GM23338 (cell line): ENCODE measurements at regions not wholly inside any gene's neighbourhood (a gene's known extent, or its start where the extent isn't known, plus 50 kb on each side); places are given as distances from the start of the nearest gene placed in this dataset.

Source experiments
- ATAC-seq: fragments of 200-7000 bp; cut with Tn5 transposase; 3 replicates; pipeline ENCODE4 v1.9.1; 2020
- DNase-seq: peaks from one replicate; pipeline ENCODE4 v3.0.0-alpha.2; 2015; ENCODE audit warnings: low spot score
- H2AFZ ChIP-seq: fragments of 200-600 bp; sonication (generic); 2 replicates; pipeline ENCODE4 v1.8.0; 2016; ENCODE audit warnings: antibody characterized with exemption, mild to moderate bottlenecking, moderate library complexity
- H3F3A ChIP-seq: fragments of 200-600 bp; sonication (generic); replicated peaks from 2 replicates; pipeline ENCODE4 v1.8.0; 2017; ENCODE audit warnings: antibody characterized with exemption, mixed run types, low read depth
- H3K27ac ChIP-seq: fragments of 200-600 bp; sonication (generic); 2 replicates; pipeline ENCODE4 v1.6.1; 2016; ENCODE audit warnings: low read depth
- H3K27me3 ChIP-seq: fragments of 200-600 bp; sonication (generic); 2 replicates; pipeline ENCODE4 v1.8.0; 2016; ENCODE audit warnings: mild to moderate bottlenecking, mixed run types, moderate library complexity; ENCODE audit not compliant: insufficient read depth
- H3K36me3 ChIP-seq: fragments of 200-600 bp; sonication (generic); 2 replicates; pipeline ENCODE4 v1.8.0; 2016; ENCODE audit warnings: mild to moderate bottlenecking; ENCODE audit not compliant: insufficient read depth
- H3K4me1 ChIP-seq: fragments of 200-600 bp; sonication (generic); 2 replicates; pipeline ENCODE4 v1.8.0; 2016; ENCODE audit warnings: mild to moderate bottlenecking, moderate library complexity; ENCODE audit not compliant: insufficient read depth
- H3K4me2 ChIP-seq: fragments of 200-600 bp; sonication (generic); 2 replicates; pipeline ENCODE4 v1.7.1; 2017; ENCODE audit warnings: mixed run types
- H3K4me3 ChIP-seq: fragments of 200-600 bp; sonication (generic); 2 replicates; pipeline ENCODE4 v1.6.1; 2016; ENCODE audit warnings: mixed run types
- H3K79me2 ChIP-seq: fragments of 200-600 bp; sonication (generic); replicated peaks from 2 replicates; pipeline ENCODE4 v1.8.0; 2017; ENCODE audit warnings: mild to moderate bottlenecking; ENCODE audit not compliant: insufficient read depth
- H3K9me2 ChIP-seq: fragments of 200-600 bp; sonication (generic); 2 replicates; pipeline ENCODE4 v1.8.0; 2017; ENCODE audit not compliant: insufficient read depth
- H4K20me1 ChIP-seq: fragments of 200-600 bp; sonication (generic); replicated peaks from 2 replicates; pipeline ENCODE4 v1.8.0; 2017; ENCODE audit warnings: mild to moderate bottlenecking; ENCODE audit not compliant: insufficient read depth
- H3K27ac Mint-ChIP-seq: 2 replicates; pipeline ENCODE4 v1.8.0; 2020; ENCODE audit warnings: inconsistent platforms, mild to moderate bottlenecking, moderate library complexity, mixed read lengths
- H3K27me3 Mint-ChIP-seq: 3 replicates; pipeline ENCODE4 v1.8.0; 2022; ENCODE audit warnings: low read depth, mild to moderate bottlenecking, moderate library complexity, mixed read lengths, inconsistent platforms; ENCODE audit not compliant: insufficient read depth, poor library complexity
- H3K36me3 Mint-ChIP-seq: 3 replicates; pipeline ENCODE4 v1.8.0; 2021; ENCODE audit warnings: low read depth, mild to moderate bottlenecking, inconsistent platforms, moderate library complexity, mixed read lengths
- H3K4me1 Mint-ChIP-seq: 3 replicates; pipeline ENCODE4 v1.8.0; 2020; ENCODE audit warnings: mild to moderate bottlenecking, inconsistent platforms, mixed read lengths
- H3K4me3 Mint-ChIP-seq: 3 replicates; pipeline ENCODE4 v1.8.0; 2021; ENCODE audit warnings: moderate library complexity, mild to moderate bottlenecking, inconsistent platforms, mixed read lengths
- H3K9me3 Mint-ChIP-seq: 3 replicates; pipeline ENCODE4 v1.8.0; 2020; ENCODE audit warnings: moderate library complexity, mild to moderate bottlenecking, inconsistent platforms, mixed read lengths
- CREB1 ChIP-seq: fragments of 250-450 bp; sonication (Bioruptor Pico); IDR thresholded peaks from 2 replicates; pipeline ENCODE4 v1.5.0; 2020; ENCODE audit warnings: low read depth, mild to moderate bottlenecking, moderate library complexity
- EZH2 ChIP-seq: fragments of 200-600 bp; sonication (generic); IDR thresholded peaks from one replicate; pipeline ENCODE4 v1.8.0; 2017; ENCODE audit warnings: antibody characterized with exemption, mild to moderate bottlenecking, low read depth; ENCODE audit not compliant: unreplicated experiment
- EZH2phosphoT487 ChIP-seq: fragments of 200-600 bp; sonication (generic); IDR thresholded peaks from one replicate; pipeline ENCODE4 v1.8.1; 2018; ENCODE audit warnings: antibody characterized with exemption; ENCODE audit not compliant: unreplicated experiment
- JUNB ChIP-seq: IDR thresholded peaks from one replicate; pipeline ENCODE4 v1.6.1; 2016; ENCODE audit warnings: antibody characterized with exemption; ENCODE audit not compliant: unreplicated experiment
- NANOG ChIP-seq: IDR thresholded peaks from 2 replicates; pipeline ENCODE4 v1.6.1; 2016; ENCODE audit warnings: antibody characterized with exemption, borderline replicate concordance
- POLR2AphosphoS5 ChIP-seq: IDR thresholded peaks from 2 replicates; pipeline ENCODE4 v1.6.1; 2016; ENCODE audit warnings: antibody characterized with exemption, low read depth
- STAT1 ChIP-seq: IDR thresholded peaks from one replicate; pipeline ENCODE4 v1.6.1; 2016; ENCODE audit warnings: antibody characterized with exemption; ENCODE audit not compliant: unreplicated experiment
- ZNF114 ChIP-seq: fragments of 250-450 bp; sonication (Bioruptor Pico); IDR thresholded peaks from 2 replicates; pipeline ENCODE4 v1.5.0; 2020; ENCODE audit warnings: mild to moderate bottlenecking, moderate library complexity
- ZNF331 ChIP-seq: fragments of 250-450 bp; sonication (Bioruptor Pico); IDR thresholded peaks from 2 replicates; pipeline ENCODE4 v1.5.0; 2020; ENCODE audit warnings: low read depth, mild to moderate bottlenecking, moderate library complexity
- ZNF462 ChIP-seq: fragments of 250-450 bp; sonication (Bioruptor Pico); IDR thresholded peaks from 2 replicates; pipeline ENCODE4 v1.5.0; 2020; ENCODE audit warnings: mild to moderate bottlenecking, moderate library complexity
- TF ChIP-seq, protein P1 (sequence below): IDR thresholded peaks from 2 replicates; pipeline ENCODE4 v1.6.1; 2016; ENCODE audit warnings: antibody characterized with exemption
- TF ChIP-seq, protein P2 (sequence below), 2 experiments: fragments of 200-600 bp in 1 of 2; sonication (generic) in 1 of 2; conservative IDR thresholded peaks; 2 replicates each; pipeline versions ENCODE4 v1.5.1 to v1.6.1; 2016 to 2017; ENCODE audit warnings: antibody characterized with exemption in 2 of 2, low read depth in 2 of 2, mild to moderate bottlenecking in 2 of 2, moderate library complexity in 1 of 2

DNA sequence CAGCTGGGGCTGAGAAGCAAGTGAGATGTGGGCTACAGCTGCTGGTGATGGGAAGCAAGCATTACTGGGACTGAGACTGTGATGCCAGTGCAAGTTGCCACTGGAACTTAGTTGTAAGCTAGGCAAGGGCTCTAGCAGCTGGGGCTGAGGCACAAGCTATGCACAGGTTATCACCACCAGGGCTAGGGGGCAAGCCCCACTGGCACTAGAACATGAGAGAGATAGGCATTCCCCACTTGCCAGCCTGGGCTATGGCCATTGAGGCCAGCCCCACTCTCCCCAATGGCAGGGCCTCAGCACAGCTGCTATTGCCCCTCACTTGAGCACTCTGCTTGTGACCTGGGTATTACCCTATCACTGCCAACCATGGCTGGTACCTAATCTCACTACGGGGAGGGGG is 130.8 kb upstream of the SMIM31 start (continued):
- no peak for TF ChIP-seq CREB1 (CRISPR knock-in tag)
- no peak for TF ChIP-seq JUNB
- TF ChIP-seq, protein P1, sequence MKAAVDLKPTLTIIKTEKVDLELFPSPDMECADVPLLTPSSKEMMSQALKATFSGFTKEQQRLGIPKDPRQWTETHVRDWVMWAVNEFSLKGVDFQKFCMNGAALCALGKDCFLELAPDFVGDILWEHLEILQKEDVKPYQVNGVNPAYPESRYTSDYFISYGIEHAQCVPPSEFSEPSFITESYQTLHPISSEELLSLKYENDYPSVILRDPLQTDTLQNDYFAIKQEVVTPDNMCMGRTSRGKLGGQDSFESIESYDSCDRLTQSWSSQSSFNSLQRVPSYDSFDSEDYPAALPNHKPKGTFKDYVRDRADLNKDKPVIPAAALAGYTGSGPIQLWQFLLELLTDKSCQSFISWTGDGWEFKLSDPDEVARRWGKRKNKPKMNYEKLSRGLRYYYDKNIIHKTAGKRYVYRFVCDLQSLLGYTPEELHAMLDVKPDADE = no peak

- Histone ChIP-seq H3K27ac (no peak overlapping the region), H4K20me1 (no peaks in the 10 kb centered on the region), H3K4me2 (no peak overlapping the region), H3K4me3 (no peak overlapping the region), H3F3A (no peaks in the 10 kb centered on the region), H3K36me3 (no peaks in the 10 kb centered on the region), H2AFZ (no peak overlapping the region), H3K79me2 (no peaks in the 10 kb centered on the region), H3K27me3 (no peaks in the 10 kb centered on the region), H3K9me2 (no peaks in the 10 kb centered on the region), H3K4me1 (peaks cover 6% of the 10 kb centered on the region)
- Mint-ChIP-seq H3K27ac (no peak overlapping the region), H3K4me3 (no peak overlapping the region), H3K4me1 (peaks cover 9% of the 10 kb centered on the region; the same call in 2 of the 3 replicates), H3K36me3 (no peaks in the 10 kb centered on the region), H3K9me3 (no peaks in the 10 kb centered on the region), H3K27me3 (no peaks in the 10 kb centered on the region)
- DNase-seq (no peak), ATAC-seq (no peak)
- TF ChIP-seq NANOG (no peak), ZNF462 (CRISPR knock-in tag) (no peak), ZNF114 (CRISPR knock-in tag) (no peak), CREB1 (CRISPR knock-in tag) (no peak), POLR2AphosphoS5 (no peak), ZNF331 (CRISPR knock-in tag) (no peak), EZH2 (no peak), JUNB (no peak), EZH2phosphoT487 (no peak), STAT1 (no peak)
- TF ChIP-seq, protein P2, sequence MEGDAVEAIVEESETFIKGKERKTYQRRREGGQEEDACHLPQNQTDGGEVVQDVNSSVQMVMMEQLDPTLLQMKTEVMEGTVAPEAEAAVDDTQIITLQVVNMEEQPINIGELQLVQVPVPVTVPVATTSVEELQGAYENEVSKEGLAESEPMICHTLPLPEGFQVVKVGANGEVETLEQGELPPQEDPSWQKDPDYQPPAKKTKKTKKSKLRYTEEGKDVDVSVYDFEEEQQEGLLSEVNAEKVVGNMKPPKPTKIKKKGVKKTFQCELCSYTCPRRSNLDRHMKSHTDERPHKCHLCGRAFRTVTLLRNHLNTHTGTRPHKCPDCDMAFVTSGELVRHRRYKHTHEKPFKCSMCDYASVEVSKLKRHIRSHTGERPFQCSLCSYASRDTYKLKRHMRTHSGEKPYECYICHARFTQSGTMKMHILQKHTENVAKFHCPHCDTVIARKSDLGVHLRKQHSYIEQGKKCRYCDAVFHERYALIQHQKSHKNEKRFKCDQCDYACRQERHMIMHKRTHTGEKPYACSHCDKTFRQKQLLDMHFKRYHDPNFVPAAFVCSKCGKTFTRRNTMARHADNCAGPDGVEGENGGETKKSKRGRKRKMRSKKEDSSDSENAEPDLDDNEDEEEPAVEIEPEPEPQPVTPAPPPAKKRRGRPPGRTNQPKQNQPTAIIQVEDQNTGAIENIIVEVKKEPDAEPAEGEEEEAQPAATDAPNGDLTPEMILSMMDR (conservative IDR thresholded peaks at IDR 0.05; ENCODE audit: low read depth in 2 of 2) = no peak
- TF ChIP-seq, protein P1 = no peak
These were observed 114.9 kb upstream of the SMIM31 start for GRCh38 chr4:164639001-164639400.
